CMK (cell line): ENCODE measurements at regions not wholly inside any gene's neighbourhood (a gene's known extent, or its start where the extent isn't known, plus 50 kb on each side); places are given as distances from the start of the nearest gene placed in this dataset.

ENCODE experiments used
- DNase-seq: peaks from one replicate; pipeline ENCODE4 v3.0.0-alpha.2; 2010; ENCODE audit warnings: low read depth

DNA sequence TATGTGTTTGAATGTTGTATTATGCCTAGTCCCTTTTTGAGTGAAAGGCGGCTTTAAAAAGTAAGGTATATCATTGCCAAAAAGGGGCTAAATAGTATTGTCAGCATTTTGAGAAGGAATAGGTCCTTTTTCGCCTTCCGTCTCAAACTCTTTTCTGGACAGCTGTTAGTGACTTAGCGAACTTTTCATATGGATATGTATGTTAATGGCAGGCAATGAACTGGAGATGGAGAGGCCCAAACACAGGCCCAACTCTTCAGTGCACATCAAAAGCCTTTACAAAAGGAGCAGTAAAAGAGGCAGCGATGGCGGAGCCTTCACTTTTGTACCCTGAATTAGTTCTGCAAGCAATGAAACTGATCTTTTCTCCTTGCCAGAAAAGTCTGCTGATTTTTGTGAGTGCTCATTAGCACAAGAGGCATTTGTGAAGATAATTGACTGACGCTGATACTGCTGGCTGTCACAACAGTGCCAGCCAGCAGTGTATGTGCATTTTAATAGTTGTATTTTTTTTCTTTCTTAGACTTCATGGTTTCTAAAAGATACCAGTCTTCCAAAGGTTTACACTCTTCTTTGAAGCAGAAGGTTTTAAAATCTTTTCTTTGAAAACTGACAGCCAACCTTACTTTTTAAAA is 243.7 kb upstream of the SP8 start:
- DNase-seq, result no peak

DNA sequence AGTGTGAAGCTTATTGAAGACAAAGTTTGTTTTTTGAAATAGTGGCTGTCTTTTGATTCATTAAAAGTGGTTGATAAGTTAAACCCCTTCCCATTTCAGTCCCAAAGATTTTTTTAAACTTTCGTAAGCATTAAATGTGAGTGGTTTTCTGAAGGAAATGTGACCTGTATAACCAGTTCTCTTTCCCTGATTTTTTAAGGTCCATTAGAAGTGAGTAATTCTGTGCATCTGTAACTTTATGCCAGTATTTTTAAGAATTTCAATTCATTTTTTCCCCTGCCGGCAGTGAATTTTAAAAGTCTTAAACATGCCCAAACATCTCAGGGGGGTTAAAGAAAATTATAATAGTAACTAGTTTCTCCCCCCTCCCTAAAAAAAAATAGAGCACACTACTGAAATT is 254.6 kb upstream of the SP8 start:
- no peak for DNase-seq

DNA sequence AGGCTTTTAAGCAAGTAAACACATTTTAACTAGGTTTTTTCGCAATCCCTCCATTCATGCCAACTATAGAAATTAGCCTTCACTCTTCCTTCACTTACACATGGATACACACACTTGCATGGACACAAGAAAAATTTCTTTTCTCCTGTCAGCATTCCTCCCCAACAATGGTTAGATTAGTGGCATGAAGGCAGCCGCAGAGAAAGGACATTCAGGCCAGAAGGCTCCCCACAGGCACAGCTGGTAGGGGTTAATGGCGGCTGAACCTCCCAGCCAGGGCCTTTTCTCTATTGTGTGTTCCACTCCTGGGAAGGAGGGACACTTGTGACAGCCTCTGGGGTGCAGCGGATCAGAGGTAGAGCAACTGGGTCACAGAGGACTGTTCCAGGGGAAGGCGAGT is 255.0 kb upstream of the SP8 start:
- no peak for DNase-seq

DNA sequence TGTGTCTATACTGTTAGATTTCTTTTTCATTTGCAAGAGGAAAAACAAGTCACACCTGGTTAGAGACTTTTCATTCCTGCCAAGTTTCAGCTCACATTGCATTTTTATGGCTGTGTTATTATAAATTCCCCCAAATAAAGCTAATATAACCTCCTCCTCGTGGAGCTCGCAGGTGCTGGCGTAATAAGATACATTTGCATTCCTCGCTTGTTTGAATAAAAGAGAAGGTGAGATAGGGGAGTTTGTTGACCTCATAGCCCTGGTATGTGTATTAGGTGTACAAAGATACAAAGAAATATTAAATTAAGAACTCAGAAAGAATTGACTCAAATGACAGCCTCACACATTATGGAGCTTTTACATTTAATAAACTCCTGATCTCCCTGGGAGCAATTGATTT is 257.7 kb upstream of the SP8 start:
- DNase-seq, result no peak

DNA sequence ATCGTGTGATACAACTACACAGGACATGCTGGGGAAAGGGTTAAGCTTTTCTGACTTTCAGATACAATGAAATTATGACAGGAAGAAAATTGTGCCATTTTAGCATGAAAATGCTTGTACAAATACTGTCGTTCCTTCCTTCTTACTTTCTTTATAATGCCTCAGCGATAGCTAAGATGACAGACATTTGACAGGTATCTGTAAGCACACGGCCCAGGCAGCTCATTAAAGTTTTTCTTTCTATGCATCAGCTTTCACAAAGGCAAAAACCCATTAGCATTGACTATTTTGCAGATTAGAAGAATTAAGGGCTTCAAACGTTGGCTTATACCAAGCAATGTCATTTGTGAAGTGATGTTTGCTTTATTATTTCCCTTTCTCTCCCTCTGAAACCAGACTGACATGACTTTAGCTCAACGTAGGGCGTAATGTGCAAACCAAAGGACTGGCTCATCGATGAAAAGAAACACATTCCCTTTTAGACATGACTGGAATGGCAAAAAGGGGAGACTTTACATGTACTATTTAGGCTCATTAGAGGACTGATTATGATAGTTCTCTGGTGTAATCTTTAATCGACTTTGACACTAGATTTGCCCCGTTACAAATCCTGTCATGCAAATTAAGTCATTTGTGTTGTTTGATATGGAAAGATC is 258.4 kb upstream of the SP8 start:
- no peak for DNase-seq

DNA sequence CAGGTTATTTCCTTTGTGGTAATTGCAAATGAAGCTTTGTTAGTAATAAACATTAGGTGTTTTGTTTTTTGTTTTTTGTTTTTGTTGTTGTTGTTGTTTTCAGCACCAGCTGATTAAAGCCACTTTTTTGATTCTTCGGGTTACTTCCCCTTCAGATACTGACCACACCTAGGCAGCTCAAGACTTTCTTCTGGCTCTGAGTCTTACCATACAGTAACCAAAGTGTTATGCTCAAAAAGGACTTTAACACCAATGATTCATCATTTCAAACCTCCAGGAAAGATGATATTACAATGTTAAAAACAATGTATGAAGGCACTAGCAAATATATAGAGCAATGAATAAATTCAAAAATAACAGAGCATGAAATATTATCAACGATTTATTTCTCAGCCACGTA is 265.2 kb upstream of the SP8 start:
- no peak for DNase-seq

DNA sequence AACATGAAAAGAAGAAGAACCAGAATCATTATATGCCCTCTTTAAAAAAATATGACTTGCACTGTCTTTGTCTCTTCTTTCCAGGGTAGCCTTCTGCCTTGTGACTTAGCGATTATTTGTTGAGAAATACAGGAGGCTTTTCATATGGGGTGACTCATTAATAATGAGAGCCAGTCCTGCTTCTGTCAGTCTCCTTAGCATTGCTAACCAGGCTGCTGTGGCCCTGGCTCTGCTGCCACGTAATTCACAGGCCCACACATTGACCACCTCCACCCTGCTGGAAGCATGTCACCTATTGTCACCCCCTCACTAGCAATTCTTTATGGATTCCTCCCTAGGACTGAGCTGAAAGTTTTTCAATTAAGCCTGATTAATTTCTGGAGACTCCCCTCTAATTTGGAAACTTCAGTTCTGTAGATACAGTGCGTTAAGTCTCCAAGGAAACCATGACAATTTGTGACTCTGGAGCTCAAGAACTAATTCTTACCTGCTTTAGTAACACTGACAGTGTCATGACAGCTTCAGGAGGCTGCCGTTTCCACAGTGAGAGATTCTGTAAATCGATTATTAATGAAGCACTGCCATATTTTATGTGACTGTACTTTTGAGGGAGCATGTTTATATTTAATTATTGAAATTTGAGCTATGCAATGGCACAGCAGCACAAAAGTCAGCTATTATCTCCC is 267.9 kb upstream of the SP8 start:
- no peak for DNase-seq

DNA sequence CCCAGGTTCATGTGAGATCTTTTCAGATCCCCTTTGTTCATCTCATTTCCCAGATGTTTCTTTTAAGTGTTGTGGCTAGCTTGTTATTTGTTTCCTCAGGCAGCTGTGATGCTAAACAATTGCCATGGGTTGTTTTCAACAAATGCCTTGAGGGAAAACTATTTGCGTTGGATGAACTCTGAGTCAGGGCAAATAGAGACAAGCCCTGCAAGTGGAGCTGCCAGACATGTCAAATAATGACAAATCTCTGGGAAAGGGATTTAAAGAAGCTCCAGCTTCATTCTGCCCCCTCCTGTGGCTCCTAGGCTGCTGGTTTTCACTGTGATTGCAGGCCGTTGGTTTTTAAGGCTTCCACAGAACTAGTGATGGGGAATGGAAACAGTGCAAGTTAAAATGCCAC is 272.4 kb upstream of the SP8 start:
- DNase-seq, result no peak

DNA sequence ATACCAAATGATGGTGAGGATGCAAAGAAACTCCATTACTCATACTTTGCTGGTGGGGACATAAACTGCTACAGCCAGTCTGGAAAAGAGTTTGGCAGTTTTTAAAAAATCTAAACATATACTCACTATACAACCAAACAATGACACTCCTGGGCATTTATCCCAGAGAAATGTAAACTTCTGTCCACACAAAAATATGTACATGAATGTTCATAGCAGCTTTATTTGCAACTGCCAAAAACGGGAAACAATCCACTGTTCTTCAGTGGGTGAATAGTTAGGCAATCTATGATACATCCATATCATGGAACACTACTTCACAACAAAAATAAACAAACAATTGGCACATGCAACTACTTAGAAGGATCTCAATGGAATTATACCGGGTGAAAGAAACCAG is 276.4 kb upstream of the SP8 start:
- no peak for DNase-seq

DNA sequence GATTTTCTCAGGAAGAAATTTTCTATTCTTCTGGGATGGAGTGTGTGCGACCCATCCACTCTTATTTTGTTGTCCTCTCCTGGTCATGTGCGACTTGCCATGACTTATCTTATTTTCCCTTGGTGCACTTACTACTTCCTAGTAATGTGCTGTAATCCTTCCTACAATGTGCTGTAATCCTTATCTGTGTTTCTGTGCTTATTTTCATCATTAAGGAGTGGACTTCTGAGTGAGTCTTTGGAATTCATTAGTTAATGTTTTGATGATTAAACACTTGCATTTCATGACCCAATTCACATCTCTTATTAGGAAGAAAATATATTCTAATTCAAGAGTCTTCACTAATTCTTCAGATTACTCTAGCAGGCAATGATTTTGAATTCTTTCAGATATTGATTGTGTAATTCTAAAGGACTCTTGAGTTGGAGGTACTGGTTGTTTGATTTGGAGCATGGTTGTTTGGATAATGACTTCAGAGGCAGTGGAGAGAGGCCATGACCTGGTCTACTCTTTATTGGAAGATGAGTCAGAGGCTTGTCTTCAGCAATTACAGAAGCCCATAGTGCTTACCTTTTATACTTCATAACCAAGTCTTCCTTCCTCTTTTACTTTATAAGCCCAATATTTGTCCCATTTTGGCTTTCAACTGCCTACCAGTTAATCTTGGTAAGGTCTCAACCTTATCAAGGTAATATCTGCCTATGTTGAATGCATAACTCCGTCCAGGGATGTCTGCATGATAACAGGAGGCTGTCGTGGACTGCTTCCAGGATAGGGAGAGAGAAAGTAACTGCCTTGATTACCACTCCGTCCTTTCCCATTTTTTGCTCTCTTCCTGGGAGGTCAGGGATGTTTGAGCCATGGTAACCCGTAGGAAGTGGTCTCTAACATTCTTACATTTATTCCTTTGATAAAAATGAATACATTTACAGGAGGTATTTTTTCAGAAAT is 278.3 kb upstream of the SP8 start:
- no peak for DNase-seq

DNA sequence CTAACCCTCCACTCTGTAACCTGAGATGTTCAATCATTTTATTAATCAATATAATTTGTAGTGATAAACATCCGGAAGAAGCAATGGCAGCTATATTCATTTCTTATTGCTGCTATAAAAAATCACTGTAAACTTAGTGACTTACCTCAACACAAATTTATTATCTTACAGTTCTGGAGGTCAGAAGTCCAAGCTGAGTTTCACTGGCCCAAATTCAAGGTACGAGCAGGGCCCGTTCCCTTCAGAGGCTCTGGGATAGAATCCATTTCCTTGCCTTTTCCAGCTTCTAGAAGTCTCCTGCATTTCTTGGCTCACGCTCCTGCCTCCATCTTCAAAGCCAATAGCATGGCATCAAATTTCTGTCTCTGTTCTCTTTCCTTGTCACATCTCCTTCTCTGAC is 279.5 kb upstream of the SP8 start:
- DNase-seq, result no peak

DNA sequence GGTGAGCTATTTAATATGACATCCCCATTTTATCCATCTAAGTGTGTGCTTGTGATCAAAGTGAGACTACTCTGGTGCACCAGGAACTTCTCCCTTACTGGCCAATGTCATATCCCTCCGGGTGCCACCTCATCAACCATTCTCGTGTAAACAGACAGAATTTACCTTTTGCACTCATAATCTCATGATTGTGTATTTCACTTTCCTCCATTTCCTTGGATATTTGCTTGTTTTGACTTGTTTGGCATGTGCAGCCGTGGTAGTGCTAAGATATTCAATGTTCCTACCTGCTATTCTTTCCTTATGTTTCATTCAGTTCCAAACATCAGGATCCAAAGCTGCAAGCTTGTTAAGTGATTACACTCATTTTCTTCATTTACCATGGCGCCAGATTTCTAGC is 280.5 kb upstream of the SP8 start:
- no peak for DNase-seq

DNA sequence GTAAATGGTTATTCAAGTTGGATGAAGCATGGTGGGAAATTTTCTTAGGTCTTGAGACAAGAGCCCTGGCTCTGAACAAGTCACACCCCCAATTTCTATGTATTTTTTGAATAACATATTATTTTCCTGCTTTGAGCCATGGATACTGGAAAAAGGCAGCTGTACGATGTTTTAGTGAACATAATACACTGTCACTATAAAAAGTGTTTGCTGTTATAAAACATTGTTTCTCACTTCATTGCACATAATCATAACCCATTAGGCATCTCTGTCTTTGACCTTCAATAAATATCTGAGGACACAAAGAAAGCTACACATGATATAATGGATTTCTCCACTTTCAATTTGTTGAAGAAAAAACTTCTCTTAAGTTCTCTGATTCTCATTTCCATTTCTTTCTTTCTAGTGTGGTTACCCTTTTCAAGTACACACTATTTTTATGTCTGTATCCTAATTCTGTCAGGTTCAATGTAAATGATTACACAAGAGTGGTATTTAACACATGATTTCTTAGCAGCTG is 283.9 kb upstream of the SP8 start:
- no peak for DNase-seq

DNA sequence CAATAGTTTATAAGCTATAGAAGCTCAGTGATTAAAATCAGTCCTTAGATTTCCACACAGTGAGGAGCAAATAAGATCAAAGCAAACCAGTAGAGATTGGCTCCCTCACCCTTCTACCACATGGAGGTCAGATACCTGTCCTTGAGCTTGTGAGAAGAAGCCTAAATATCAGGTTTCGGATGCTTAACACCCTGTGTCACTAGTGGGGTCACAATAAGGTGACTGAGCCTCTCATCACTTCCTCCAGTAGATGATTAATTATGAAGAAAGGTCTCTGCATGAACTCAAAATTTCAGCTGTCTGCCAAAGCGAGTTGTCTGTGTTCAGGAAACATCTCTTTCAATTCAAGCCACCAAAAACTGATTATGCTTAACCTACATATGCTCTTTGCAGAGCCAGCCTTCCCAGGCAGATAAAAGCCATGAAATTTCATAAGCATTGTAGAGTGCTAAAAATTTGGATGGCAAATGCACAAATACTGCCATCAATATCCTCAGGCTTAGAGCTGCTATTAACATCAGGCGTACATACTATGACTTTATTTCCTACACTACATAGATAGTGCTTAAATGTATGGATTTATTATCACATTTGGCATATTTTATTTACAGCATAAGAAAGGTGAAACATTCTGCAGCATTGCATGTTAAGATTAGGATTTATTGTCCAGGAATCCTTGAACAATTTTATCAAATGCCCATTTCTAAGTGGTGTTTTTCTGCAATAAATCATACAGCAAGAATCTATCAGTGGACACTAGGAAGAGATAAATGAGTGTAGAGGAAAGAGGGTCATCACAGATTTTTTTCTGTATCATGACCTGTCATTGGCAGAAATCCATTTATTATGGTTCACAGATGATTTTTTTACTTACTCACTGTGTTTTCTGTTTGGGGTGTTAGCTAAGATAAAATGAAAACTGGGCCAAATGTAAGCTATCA is 285.1 kb upstream of the SP8 start:
- no peak for DNase-seq

DNA sequence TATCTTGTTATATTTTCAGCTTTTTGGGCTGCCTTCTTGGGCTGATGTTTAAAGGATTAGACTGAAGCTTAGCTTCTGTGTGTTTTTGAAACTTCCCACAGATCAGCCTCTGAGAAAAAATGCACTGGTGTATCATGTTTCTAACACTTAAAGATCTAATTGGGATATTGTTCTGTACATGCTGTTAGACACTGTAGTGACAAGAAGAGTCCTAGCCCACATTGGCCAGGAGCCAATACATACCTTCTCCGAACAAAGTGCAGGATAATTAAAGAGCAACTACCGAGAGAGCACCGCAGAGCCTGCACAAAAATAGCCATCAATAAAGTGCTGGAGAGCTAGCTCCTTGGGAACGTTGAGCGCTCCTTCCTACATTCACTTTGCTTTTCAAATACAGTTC is 289.4 kb upstream of the SP8 start:
- DNase-seq, result no peak

DNA sequence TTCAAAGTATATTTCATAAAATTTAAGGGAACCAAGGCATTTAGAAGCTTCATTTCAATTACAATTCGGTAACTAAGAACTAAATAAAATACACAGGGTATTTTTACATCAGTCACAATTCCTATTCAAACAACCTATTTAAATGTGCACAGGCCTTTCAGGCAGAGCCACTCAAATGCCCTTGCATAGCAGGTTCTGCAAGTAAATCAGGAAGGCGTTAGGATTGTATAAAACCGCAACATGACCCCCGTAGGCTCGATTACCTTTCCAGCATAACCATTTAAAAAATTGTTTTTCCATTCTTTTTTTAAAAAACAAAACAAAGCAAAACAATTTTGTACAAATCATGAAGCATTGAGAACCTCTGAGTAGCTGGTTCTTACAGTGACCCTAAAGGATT is 289.9 kb upstream of the SP8 start:
- DNase-seq, result no peak

DNA sequence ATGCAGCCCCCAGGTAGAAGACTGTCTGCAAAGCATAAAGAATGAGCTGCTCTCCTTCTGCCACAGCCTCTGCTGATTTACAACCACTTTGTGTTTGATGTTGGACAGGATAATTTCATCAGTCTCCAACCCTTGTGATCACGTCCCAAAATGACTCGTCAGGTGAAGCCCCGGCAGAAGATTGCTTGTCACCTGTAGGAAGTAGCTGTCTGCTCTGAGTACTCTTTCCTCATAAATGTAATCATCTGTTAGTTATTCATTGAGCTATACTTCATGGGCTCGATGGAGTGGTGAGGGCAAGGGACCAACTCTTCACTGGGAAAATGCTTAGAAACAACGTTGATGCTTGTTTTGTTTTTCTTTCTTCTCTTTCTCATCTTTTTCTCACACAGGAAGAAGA is 290.9 kb upstream of the SP8 start:
- DNase-seq, result no peak

DNA sequence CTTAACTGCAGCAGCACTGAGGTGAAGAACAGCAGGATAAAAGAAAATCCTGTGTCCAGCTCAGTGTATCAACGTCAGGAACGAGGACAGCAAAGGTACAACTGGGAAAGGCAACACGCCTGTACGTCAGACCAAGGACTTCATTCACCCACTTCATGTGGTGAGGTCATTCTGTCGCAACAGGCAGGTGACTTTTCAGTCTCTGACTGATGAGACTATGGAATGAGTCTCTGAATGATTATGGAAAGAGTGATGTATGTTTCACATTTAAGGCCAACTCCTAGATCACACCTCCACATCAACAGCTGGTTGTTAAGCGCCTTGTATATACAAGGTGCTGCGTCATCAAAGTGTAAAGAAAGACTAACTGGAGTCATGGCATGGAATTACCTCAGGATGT is 297.6 kb upstream of the SP8 start:
- no peak for DNase-seq

DNA sequence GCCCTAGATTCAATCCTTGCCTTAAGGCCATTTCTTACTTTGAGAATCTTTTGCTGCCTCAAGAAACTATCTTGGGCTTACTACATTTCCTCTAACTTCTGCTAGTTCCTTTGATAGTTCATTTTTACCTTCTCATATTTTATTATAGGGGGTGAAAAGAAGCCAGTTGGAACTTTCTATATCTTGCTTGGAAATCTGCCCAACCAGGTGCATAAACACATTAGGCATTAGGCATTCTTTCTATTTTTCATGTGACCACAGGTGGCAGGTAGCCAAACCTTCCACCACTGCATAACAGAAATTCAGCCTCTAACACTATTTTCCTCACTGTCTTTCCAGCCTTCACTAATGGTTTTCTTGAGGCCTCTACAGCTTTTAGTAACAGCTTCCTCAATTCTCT is 300.0 kb upstream of the SP8 start:
- DNase-seq, result no peak

DNA sequence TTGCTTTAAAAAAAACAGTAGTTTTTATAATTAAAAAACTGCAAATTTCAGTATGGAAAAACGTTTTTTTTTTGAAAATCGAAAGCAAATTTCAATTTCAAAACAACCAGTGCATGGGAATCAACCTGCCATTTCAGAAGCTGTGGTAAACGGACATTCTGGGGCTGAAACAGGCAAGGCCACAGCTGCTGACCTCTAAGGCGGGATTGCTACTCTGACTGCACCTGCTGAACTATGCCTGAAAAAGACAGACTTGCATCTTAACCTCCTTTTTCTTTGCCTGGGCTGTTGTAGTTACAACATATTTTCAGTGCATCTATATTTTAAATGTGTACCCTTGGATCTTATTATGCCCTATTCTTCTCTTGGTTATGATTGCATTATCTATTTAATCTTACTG is 303.0 kb upstream of the SP8 start:
- DNase-seq, result no peak
